H1 (cell line): ENCODE measurements at regions not wholly inside any gene's neighbourhood (a gene's known extent, or its start where the extent isn't known, plus 50 kb on each side); places are given as distances from the start of the nearest gene placed in this dataset.

Source experiments
- GABPA ChIP-seq: IDR thresholded peaks from 2 replicates; pipeline ENCODE4 v1.6.1; 2011; ENCODE audit warnings: mild to moderate bottlenecking, low read length, moderate library complexity, borderline replicate concordance; ENCODE audit not compliant: insufficient read depth
- POLR2A ChIP-seq, 2 experiments: IDR thresholded peaks; 1 replicate in 1 of 2; 2 replicates in 1 of 2; pipeline ENCODE4 v1.6.1; 2011; ENCODE audit warnings: low read depth in 2 of 2, low read length in 2 of 2, mild to moderate bottlenecking in 2 of 2; ENCODE audit errors: control extremely low read depth in 1 of 2
- RAD21 ChIP-seq, 2 experiments: IDR thresholded peaks in 1 of 2; conservative IDR thresholded peaks in 1 of 2; 2 replicates each; pipeline ENCODE4 v1.6.1; 2011; ENCODE audit warnings: low read depth in 2 of 2, low read length in 2 of 2, improper control_type of control experiment in 1 of 2, inconsistent platforms in 1 of 2, mild to moderate bottlenecking in 1 of 2, moderate library complexity in 1 of 2
- SIRT6 ChIP-seq: IDR thresholded peaks from one replicate; pipeline ENCODE4 v1.7.1; 2012; ENCODE audit warnings: low read length, inconsistent platforms
- TF ChIP-seq, protein P1 (sequence below): fragments of 300-600 bp; sonication (generic); IDR thresholded peaks from 2 replicates; pipeline ENCODE4 v1.7.1; 2012; ENCODE audit warnings: low read length, moderate library complexity, mild to moderate bottlenecking, inconsistent platforms; ENCODE audit not compliant: insufficient replicate concordance
- TF ChIP-seq, protein P2 (sequence below): IDR thresholded peaks from 2 replicates; pipeline ENCODE4 v1.6.1; 2011; ENCODE audit warnings: low read depth, mild to moderate bottlenecking, low read length; ENCODE audit not compliant: insufficient read depth

DNA sequence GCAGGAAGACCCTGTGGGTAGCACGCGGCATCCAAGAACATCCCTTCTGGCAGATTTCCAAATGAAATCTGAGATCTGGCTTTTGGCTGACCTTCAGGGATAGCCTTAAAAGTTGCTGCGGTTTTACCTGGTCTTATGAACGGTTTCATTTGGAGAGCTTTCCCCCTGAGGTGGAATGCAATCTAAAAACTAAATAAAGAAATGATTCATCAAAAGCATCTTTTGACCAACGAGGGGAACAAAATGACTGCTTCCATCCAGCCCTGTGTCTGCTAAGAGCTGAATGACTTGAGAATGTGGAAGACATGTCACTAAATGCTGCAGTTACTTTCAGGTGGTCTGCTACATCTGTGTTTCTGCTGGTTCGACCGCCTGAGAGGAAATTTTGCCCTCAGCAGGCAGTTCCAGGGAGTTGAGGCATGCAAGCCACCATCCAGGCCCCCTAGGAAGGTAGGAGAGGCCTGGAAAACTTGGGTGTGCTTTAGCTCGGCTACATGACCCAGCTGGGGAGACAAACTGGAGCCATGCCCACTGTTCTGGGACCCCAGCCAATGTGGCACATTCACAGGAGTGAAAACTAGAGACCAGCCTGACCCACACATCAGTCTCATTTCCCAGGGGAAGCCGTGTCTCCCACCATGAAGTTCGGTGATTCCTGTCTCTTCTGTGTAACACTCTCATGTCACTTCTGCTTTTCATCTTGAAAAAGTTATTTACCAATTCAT, 175.1 kb upstream of the KL start (continued):
- no peak for TF ChIP-seq RAD21 (IDR thresholded peaks at IDR 0.05 in 1 of 2, conservative IDR thresholded peaks at IDR 0.05 in 1 of 2; ENCODE audit: low read depth in 2 of 2, low read length in 2 of 2)
- no peak for TF ChIP-seq SIRT6
- TF ChIP-seq, protein P1, sequence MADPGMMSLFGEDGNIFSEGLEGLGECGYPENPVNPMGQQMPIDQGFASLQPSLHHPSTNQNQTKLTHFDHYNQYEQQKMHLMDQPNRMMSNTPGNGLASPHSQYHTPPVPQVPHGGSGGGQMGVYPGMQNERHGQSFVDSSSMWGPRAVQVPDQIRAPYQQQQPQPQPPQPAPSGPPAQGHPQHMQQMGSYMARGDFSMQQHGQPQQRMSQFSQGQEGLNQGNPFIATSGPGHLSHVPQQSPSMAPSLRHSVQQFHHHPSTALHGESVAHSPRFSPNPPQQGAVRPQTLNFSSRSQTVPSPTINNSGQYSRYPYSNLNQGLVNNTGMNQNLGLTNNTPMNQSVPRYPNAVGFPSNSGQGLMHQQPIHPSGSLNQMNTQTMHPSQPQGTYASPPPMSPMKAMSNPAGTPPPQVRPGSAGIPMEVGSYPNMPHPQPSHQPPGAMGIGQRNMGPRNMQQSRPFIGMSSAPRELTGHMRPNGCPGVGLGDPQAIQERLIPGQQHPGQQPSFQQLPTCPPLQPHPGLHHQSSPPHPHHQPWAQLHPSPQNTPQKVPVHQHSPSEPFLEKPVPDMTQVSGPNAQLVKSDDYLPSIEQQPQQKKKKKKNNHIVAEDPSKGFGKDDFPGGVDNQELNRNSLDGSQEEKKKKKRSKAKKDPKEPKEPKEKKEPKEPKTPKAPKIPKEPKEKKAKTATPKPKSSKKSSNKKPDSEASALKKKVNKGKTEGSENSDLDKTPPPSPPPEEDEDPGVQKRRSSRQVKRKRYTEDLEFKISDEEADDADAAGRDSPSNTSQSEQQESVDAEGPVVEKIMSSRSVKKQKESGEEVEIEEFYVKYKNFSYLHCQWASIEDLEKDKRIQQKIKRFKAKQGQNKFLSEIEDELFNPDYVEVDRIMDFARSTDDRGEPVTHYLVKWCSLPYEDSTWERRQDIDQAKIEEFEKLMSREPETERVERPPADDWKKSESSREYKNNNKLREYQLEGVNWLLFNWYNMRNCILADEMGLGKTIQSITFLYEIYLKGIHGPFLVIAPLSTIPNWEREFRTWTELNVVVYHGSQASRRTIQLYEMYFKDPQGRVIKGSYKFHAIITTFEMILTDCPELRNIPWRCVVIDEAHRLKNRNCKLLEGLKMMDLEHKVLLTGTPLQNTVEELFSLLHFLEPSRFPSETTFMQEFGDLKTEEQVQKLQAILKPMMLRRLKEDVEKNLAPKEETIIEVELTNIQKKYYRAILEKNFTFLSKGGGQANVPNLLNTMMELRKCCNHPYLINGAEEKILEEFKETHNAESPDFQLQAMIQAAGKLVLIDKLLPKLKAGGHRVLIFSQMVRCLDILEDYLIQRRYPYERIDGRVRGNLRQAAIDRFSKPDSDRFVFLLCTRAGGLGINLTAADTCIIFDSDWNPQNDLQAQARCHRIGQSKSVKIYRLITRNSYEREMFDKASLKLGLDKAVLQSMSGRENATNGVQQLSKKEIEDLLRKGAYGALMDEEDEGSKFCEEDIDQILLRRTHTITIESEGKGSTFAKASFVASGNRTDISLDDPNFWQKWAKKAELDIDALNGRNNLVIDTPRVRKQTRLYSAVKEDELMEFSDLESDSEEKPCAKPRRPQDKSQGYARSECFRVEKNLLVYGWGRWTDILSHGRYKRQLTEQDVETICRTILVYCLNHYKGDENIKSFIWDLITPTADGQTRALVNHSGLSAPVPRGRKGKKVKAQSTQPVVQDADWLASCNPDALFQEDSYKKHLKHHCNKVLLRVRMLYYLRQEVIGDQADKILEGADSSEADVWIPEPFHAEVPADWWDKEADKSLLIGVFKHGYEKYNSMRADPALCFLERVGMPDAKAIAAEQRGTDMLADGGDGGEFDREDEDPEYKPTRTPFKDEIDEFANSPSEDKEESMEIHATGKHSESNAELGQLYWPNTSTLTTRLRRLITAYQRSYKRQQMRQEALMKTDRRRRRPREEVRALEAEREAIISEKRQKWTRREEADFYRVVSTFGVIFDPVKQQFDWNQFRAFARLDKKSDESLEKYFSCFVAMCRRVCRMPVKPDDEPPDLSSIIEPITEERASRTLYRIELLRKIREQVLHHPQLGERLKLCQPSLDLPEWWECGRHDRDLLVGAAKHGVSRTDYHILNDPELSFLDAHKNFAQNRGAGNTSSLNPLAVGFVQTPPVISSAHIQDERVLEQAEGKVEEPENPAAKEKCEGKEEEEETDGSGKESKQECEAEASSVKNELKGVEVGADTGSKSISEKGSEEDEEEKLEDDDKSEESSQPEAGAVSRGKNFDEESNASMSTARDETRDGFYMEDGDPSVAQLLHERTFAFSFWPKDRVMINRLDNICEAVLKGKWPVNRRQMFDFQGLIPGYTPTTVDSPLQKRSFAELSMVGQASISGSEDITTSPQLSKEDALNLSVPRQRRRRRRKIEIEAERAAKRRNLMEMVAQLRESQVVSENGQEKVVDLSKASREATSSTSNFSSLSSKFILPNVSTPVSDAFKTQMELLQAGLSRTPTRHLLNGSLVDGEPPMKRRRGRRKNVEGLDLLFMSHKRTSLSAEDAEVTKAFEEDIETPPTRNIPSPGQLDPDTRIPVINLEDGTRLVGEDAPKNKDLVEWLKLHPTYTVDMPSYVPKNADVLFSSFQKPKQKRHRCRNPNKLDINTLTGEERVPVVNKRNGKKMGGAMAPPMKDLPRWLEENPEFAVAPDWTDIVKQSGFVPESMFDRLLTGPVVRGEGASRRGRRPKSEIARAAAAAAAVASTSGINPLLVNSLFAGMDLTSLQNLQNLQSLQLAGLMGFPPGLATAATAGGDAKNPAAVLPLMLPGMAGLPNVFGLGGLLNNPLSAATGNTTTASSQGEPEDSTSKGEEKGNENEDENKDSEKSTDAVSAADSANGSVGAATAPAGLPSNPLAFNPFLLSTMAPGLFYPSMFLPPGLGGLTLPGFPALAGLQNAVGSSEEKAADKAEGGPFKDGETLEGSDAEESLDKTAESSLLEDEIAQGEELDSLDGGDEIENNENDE = no peak
- TF ChIP-seq, protein P2, sequence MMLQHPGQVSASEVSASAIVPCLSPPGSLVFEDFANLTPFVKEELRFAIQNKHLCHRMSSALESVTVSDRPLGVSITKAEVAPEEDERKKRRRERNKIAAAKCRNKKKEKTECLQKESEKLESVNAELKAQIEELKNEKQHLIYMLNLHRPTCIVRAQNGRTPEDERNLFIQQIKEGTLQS = no peak
- no peak for TF ChIP-seq POLR2A (IDR thresholded peaks at IDR 0.05; ENCODE audit: control extremely low read depth in 1 of 2, low read depth in 2 of 2, low read length in 2 of 2)
- no peak for TF ChIP-seq GABPA
